Thyroid gland (tissue), 4 donors: ENCODE measurements at regions not wholly inside any gene's neighbourhood (a gene's known extent, or its start where the extent isn't known, plus 50 kb on each side); places are given as distances from the start of the nearest gene placed in this dataset.

Experiments used
- CTCF ChIP-seq, 6 experiments: fragments of 200-600 bp in 3 of 6; fragments of 450-650 bp in 3 of 6; sonication (generic) in 3 of 6; IDR thresholded peaks; one replicate each; pipeline ENCODE4 v1.5.1; 2016 to 2019; ENCODE audit warnings: antibody characterized with exemption in 6 of 6, mild to moderate bottlenecking in 2 of 6, inconsistent platforms in 1 of 6, moderate library complexity in 1 of 6
- POLR2A ChIP-seq, 2 donors: fragments of 450-650 bp; IDR thresholded peaks; one replicate each; pipeline ENCODE4 v1.6.1; 2017; ENCODE audit warnings: antibody characterized with exemption in 2 of 2, mild to moderate bottlenecking in 2 of 2, moderate library complexity in 1 of 2

GRCh38 chr18:2485983-2486382 is 85.3 kb downstream of the METTL4 start:
- TF ChIP-seq CTCF (IDR thresholded peaks at IDR 0.05) (no peak), POLR2A (IDR thresholded peaks at IDR 0.05) (no peak)
